ENCODE measurements at regions not wholly inside any gene's neighbourhood (a gene's known extent, or its start where the extent isn't known, plus 50 kb on each side); places are given as distances from the start of the nearest gene placed in this dataset.

GRCh38 chr12:83261998-83262397 lies 575.3 kb downstream of the TMTC2 start:
- TF ChIP-seq POLR2A (IDR thresholded peaks at IDR 0.05) (no peak), CTCF (IDR thresholded peaks at IDR 0.05) (no peak), EP300 (IDR thresholded peaks at IDR 0.05) (no peak), POLR2AphosphoS5 (IDR thresholded peaks at IDR 0.05) (no peak)
